ENCODE measurements at regions not wholly inside any gene's neighbourhood (a gene's known extent, or its start where the extent isn't known, plus 50 kb on each side); places are given as distances from the start of the nearest gene placed in this dataset.

- H3K27ac ChIP-seq, result no peak overlapping the region
- no peak overlapping the region for H3K4me3 ChIP-seq
- no peak for DNase-seq (ENCODE audit: low read depth, low spot score)
- TF ChIP-seq POLR2AphosphoS5 (IDR thresholded peaks at IDR 0.05; ENCODE audit: borderline replicate concordance, low read depth, low read length) (no peak), EZH2 (IDR thresholded peaks at IDR 0.05) (no peak), FOXP2 (optimal IDR thresholded peaks at IDR 0.05; ENCODE audit: control extremely low read depth, extremely low read length, insufficient read depth) (no peak)
- no peaks in the 10 kb centered on the region for H3K36me3 ChIP-seq (ENCODE audit: insufficient read depth, low read length)
- H3K9ac ChIP-seq (ENCODE audit: insufficient read length), result no peak overlapping the region
- H3K9me3 ChIP-seq (ENCODE audit: low read depth, low read length), result no peaks in the 10 kb centered on the region
Observed at GRCh38 chr7:52271703-52272102, 763.7 kb upstream of the POM121L12 start.

- TF ChIP-seq EZH2 (IDR thresholded peaks at IDR 0.05) (no peak), POLR2AphosphoS5 (IDR thresholded peaks at IDR 0.05; ENCODE audit: borderline replicate concordance, low read depth, low read length) (no peak), FOXP2 (optimal IDR thresholded peaks at IDR 0.05; ENCODE audit: control extremely low read depth, extremely low read length, insufficient read depth) (no peak)
- Histone ChIP-seq H3K27ac (no peak overlapping the region), H3K9me3 (ENCODE audit: low read depth, low read length) (no peaks in the 10 kb centered on the region), H3K9ac (ENCODE audit: insufficient read length) (no peak overlapping the region), H3K4me3 (no peak overlapping the region), H3K36me3 (ENCODE audit: insufficient read depth, low read length) (no peaks in the 10 kb centered on the region)
- no peak for DNase-seq (ENCODE audit: low read depth, low spot score)
Observed at GRCh38 chr7:52270301-52270700, 765.1 kb upstream of the POM121L12 start.

DNA sequence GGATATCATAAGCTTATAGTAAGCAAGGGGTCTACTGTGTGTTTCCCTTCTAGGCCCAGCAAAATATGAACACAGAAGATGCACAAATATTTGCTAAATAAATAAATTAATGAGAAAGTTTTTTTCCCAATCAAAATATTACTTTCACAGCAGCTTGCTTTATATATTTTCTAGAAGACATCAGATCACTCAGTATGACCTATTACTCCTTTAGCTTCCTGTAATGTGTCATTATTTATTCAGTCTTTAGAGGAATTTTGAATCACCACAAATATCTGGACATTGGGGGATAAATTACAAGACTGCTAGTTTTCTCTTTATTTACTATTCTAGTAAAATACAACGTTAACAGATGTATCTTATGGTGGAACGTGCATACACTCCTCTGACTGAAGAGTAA, 765.8 kb upstream of the POM121L12 start:
- Histone ChIP-seq H3K9me3 (ENCODE audit: low read depth, low read length) (no peaks in the 10 kb centered on the region), H3K36me3 (ENCODE audit: insufficient read depth, low read length) (no peaks in the 10 kb centered on the region), H3K27ac (no peak overlapping the region), H3K4me3 (no peak overlapping the region), H3K9ac (ENCODE audit: insufficient read length) (no peak overlapping the region)
- TF ChIP-seq POLR2AphosphoS5 (IDR thresholded peaks at IDR 0.05; ENCODE audit: borderline replicate concordance, low read depth, low read length) (no peak), FOXP2 (optimal IDR thresholded peaks at IDR 0.05; ENCODE audit: control extremely low read depth, extremely low read length, insufficient read depth) (no peak), EZH2 (IDR thresholded peaks at IDR 0.05) (no peak)
- DNase-seq (ENCODE audit: low read depth, low spot score), result no peak

DNA sequence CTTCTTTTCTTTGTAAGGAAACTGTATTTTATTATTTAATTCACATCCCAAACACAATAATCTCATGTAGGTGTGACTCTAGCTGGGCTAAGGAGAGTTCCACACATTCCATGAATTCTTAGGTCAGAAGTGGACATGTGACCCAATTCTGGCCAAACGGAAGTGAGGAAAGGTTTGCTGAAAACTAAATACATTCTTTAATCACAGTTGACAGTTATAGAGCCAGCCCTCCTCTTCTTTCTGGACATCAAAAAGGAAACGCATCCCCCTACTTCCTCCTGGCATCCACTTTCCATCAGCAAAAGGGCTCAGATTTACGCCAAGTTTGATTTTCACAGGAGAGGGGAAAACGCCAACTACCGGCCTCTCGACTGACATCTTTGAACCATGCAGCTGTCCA, 774.4 kb upstream of the POM121L12 start:
- H3K4me3 ChIP-seq, result no peak overlapping the region
- no peak for DNase-seq (ENCODE audit: low read depth, low spot score)
- H3K9ac ChIP-seq (ENCODE audit: insufficient read length), result no peak overlapping the region
- H3K36me3 ChIP-seq (ENCODE audit: insufficient read depth, low read length), result no peaks in the 10 kb centered on the region
- H3K27ac ChIP-seq, result no peak overlapping the region
- no peaks in the 10 kb centered on the region for H3K9me3 ChIP-seq (ENCODE audit: low read depth, low read length)
- TF ChIP-seq EZH2 (IDR thresholded peaks at IDR 0.05), result no peak
- TF ChIP-seq FOXP2 (optimal IDR thresholded peaks at IDR 0.05; ENCODE audit: control extremely low read depth, extremely low read length, insufficient read depth), result no peak
- TF ChIP-seq POLR2AphosphoS5 (IDR thresholded peaks at IDR 0.05; ENCODE audit: borderline replicate concordance, low read depth, low read length), result no peak

- Histone ChIP-seq H3K27ac (no peak overlapping the region), H3K9ac (ENCODE audit: insufficient read length) (no peak overlapping the region), H3K4me3 (no peak overlapping the region), H3K9me3 (ENCODE audit: low read depth, low read length) (no peaks in the 10 kb centered on the region), H3K36me3 (ENCODE audit: insufficient read depth, low read length) (no peaks in the 10 kb centered on the region)
- TF ChIP-seq POLR2AphosphoS5 (IDR thresholded peaks at IDR 0.05; ENCODE audit: borderline replicate concordance, low read depth, low read length) (no peak), EZH2 (IDR thresholded peaks at IDR 0.05) (no peak), FOXP2 (optimal IDR thresholded peaks at IDR 0.05; ENCODE audit: control extremely low read depth, extremely low read length, insufficient read depth) (no peak)
- DNase-seq (ENCODE audit: low read depth, low spot score), result no peak
Observed at GRCh38 chr7:52260046-52260665, 775.3 kb upstream of the POM121L12 start.

GRCh38 chr7:52257890-52258289, 777.5 kb upstream of the POM121L12 start:
- no peak for TF ChIP-seq POLR2AphosphoS5 (IDR thresholded peaks at IDR 0.05; ENCODE audit: borderline replicate concordance, low read depth, low read length)
- TF ChIP-seq EZH2 (IDR thresholded peaks at IDR 0.05), result no peak
- TF ChIP-seq FOXP2 (optimal IDR thresholded peaks at IDR 0.05; ENCODE audit: control extremely low read depth, extremely low read length, insufficient read depth), result no peak
- no peak for DNase-seq (ENCODE audit: low read depth, low spot score)
- no peak overlapping the region for H3K9ac ChIP-seq (ENCODE audit: insufficient read length)
- H3K4me3 ChIP-seq, result no peak overlapping the region
- H3K9me3 ChIP-seq (ENCODE audit: low read depth, low read length), result no peaks in the 10 kb centered on the region
- no peaks in the 10 kb centered on the region for H3K36me3 ChIP-seq (ENCODE audit: insufficient read depth, low read length)
- H3K27ac ChIP-seq, result no peak overlapping the region

DNA sequence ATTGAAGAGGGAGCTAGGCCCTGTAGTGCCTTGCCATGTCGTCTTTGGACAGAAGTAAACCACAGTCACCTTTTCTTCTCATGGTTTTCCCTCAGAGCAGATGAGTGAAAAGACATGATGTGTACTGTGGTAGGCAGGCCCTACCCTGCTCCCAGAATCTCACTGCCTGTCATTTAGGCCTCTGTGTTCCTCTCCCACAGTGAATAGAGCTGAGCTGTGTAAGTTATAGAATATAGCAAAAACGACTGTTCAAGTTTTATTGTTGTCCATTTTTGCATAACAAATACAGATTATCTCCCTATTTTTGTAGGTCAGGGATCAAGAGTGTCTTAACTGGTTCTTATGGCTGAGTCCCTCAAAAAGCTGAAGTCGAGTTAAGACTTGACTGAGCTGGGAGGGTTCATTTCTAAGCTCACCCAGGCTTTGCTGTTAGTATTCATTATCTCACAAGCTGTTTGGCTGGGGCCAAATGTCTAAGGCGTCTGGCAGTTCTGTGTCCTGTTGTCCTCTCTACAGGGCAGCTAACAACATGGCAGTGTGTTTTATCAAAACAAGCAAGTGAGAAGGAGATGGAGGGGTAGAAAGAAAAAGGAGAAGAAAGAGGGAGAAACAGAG, 780.9 kb upstream of the POM121L12 start:
- DNase-seq (ENCODE audit: low read depth, low spot score), result no peak
- Histone ChIP-seq H3K27ac (no peak overlapping the region), H3K9ac (ENCODE audit: insufficient read length) (no peak overlapping the region), H3K36me3 (ENCODE audit: insufficient read depth, low read length) (no peaks in the 10 kb centered on the region), H3K9me3 (ENCODE audit: low read depth, low read length) (no peaks in the 10 kb centered on the region), H3K4me3 (no peak overlapping the region)
- TF ChIP-seq FOXP2 (optimal IDR thresholded peaks at IDR 0.05; ENCODE audit: control extremely low read depth, extremely low read length, insufficient read depth) (no peak), POLR2AphosphoS5 (IDR thresholded peaks at IDR 0.05; ENCODE audit: borderline replicate concordance, low read depth, low read length) (no peak), EZH2 (IDR thresholded peaks at IDR 0.05) (no peak)

- Histone ChIP-seq H3K4me3 (no peak overlapping the region), H3K27ac (no peak overlapping the region), H3K36me3 (ENCODE audit: insufficient read depth, low read length) (no peaks in the 10 kb centered on the region), H3K9ac (ENCODE audit: insufficient read length) (no peak overlapping the region), H3K9me3 (ENCODE audit: low read depth, low read length) (no peaks in the 10 kb centered on the region)
- no peak for DNase-seq (ENCODE audit: low read depth, low spot score)
- no peak for TF ChIP-seq EZH2 (IDR thresholded peaks at IDR 0.05)
- TF ChIP-seq POLR2AphosphoS5 (IDR thresholded peaks at IDR 0.05; ENCODE audit: borderline replicate concordance, low read depth, low read length), result no peak
- no peak for TF ChIP-seq FOXP2 (optimal IDR thresholded peaks at IDR 0.05; ENCODE audit: control extremely low read depth, extremely low read length, insufficient read depth)
Observed at GRCh38 chr7:52253953-52254352, 781.5 kb upstream of the POM121L12 start.
